SJSA1 (cell line): ENCODE measurements at regions not wholly inside any gene's neighbourhood (a gene's known extent, or its start where the extent isn't known, plus 50 kb on each side); places are given as distances from the start of the nearest gene placed in this dataset.

ENCODE experiments used
- DNase-seq, 2 experiments: peaks; one replicate each; pipeline ENCODE4 v3.0.0-alpha.2; 2015 to 2020; ENCODE audit warnings: low spot score in 2 of 2, low read depth in 1 of 2
- H3K27ac ChIP-seq: fragments of 250-450 bp; sonication (Bioruptor Pico); 2 replicates; pipeline ENCODE4 v1.5.1; 2020; ENCODE audit warnings: mild to moderate bottlenecking, moderate library complexity
- H3K27me3 ChIP-seq: fragments of 250-450 bp; sonication (Bioruptor Pico); replicated peaks from 2 replicates; pipeline ENCODE4 v1.5.1; 2020; ENCODE audit warnings: mild to moderate bottlenecking, moderate library complexity
- H3K36me3 ChIP-seq: fragments of 250-450 bp; sonication (Bioruptor Pico); 2 replicates; pipeline ENCODE4 v1.5.1; 2020; ENCODE audit warnings: mild to moderate bottlenecking
- H3K4me1 ChIP-seq: fragments of 250-450 bp; sonication (Bioruptor Pico); replicated peaks from 2 replicates; pipeline ENCODE4 v1.6.1; 2021; ENCODE audit warnings: mild to moderate bottlenecking
- H3K4me3 ChIP-seq: fragments of 250-450 bp; sonication (Bioruptor Pico); 2 replicates; pipeline ENCODE4 v1.5.1; 2020; ENCODE audit warnings: mild to moderate bottlenecking
- H3K9me3 ChIP-seq: fragments of 250-450 bp; sonication (Bioruptor Pico); replicated peaks from 2 replicates; pipeline ENCODE4 v1.5.1; 2020; ENCODE audit warnings: mild to moderate bottlenecking

GRCh38 chr12:66885115-66885875, 206.4 kb upstream of the GRIP1 start:
- no peaks in the 10 kb centered on the region for H3K9me3 ChIP-seq
- DNase-seq = no peak
- H3K36me3 ChIP-seq = no peaks in the 10 kb centered on the region
- H3K27ac ChIP-seq = no peak overlapping the region
- peaks cover 8% of the 10 kb centered on the region; the same call in 1 of the 2 replicates for H3K27me3 ChIP-seq
- no peaks in the 10 kb centered on the region for H3K4me1 ChIP-seq
- H3K4me3 ChIP-seq = no peak overlapping the region

DNA sequence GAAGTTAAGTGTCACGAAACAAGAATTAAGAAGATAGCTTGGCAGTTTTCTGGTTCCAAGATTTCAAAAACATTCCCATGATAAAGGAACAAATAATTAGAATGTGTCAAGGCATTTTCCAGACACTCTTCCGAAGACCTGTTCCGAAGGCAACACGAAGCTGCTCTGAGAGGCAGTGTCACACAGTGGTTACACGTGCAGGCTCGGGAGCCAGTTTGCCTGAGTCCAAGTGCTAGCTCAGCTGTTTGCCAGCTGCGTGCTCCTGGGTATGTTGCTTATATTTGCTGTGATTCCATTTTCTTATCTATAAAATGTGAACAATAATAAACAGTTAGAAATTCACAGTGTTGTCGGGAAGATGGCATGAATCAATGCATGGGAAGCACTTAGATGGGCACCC, 217.9 kb upstream of the GRIP1 start:
- no peaks in the 10 kb centered on the region for H3K36me3 ChIP-seq
- no peak overlapping the region for H3K4me3 ChIP-seq
- H3K27me3 ChIP-seq = no peaks in the 10 kb centered on the region; the same call in 1 of the 2 replicates
- no peaks in the 10 kb centered on the region for H3K4me1 ChIP-seq
- H3K9me3 ChIP-seq = no peaks in the 10 kb centered on the region
- DNase-seq = no peak
- H3K27ac ChIP-seq = no peak overlapping the region

GRCh38 chr12:66898700-66899469, 220.0 kb upstream of the GRIP1 start:
- Histone ChIP-seq H3K9me3 (no peaks in the 10 kb centered on the region), H3K36me3 (no peaks in the 10 kb centered on the region), H3K27ac (no peak overlapping the region), H3K4me3 (no peak overlapping the region), H3K4me1 (no peaks in the 10 kb centered on the region), H3K27me3 (no peaks in the 10 kb centered on the region; the same call in 1 of the 2 replicates)
- no peak for DNase-seq

DNA sequence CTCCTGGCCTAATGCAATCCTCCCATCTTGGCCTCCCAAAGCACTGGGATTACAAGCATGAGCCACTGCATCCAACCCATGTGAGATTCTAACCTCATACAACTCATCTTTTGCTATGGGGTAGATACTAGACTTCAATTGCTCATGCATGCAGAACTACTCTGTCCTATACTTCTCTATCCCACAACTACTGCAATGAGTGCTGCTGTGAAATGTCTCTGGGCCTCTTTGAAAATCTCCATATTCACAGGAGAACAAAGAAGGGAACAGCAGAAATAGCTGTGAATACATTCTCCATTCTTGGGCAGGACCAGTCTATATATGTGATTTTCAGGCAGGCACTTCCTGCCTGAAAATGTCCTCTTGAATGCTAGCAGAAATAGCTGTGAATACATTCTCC, 220.7 kb upstream of the GRIP1 start:
- no peaks in the 10 kb centered on the region for H3K4me1 ChIP-seq
- H3K36me3 ChIP-seq = no peaks in the 10 kb centered on the region
- no peaks in the 10 kb centered on the region for H3K9me3 ChIP-seq
- no peak overlapping the region for H3K27ac ChIP-seq
- no peaks in the 10 kb centered on the region; the same call in 1 of the 2 replicates for H3K27me3 ChIP-seq
- H3K4me3 ChIP-seq = no peak overlapping the region
- DNase-seq = no peak

GRCh38 chr12:66900616-66901015, 221.7 kb upstream of the GRIP1 start:
- no peak for DNase-seq
- Histone ChIP-seq H3K4me3 (no peak overlapping the region), H3K9me3 (no peaks in the 10 kb centered on the region), H3K4me1 (no peaks in the 10 kb centered on the region), H3K27me3 (no peaks in the 10 kb centered on the region; the same call in 1 of the 2 replicates), H3K36me3 (no peaks in the 10 kb centered on the region), H3K27ac (no peak overlapping the region)

- H3K27me3 ChIP-seq = no peaks in the 10 kb centered on the region; the same call in 1 of the 2 replicates
- no peaks in the 10 kb centered on the region for H3K9me3 ChIP-seq
- H3K4me3 ChIP-seq = no peak overlapping the region
- no peak overlapping the region for H3K27ac ChIP-seq
- no peak for DNase-seq
- no peaks in the 10 kb centered on the region for H3K36me3 ChIP-seq
- no peaks in the 10 kb centered on the region for H3K4me1 ChIP-seq
These were observed 222.5 kb upstream of the GRIP1 start for GRCh38 chr12:66901138-66901932.

DNA sequence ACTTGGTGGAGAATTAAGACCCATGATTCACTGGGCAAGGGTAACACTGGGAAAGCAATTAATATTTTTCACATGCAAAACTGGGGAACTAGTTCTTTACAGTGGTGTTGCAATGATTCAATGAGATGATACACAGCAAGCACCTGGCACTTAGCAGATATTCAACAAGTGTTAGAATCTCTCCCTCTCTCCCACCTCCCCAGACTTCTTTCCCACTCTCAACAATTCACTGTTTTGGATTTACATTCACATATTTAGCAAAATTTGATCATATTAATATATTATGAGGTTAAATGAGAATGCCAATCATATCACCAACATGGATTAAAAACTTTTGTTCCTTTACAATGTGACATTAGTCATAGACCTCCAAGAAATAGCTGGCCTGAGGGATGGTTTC, 223.1 kb upstream of the GRIP1 start:
- DNase-seq = no peak
- H3K4me3 ChIP-seq = no peak overlapping the region
- H3K9me3 ChIP-seq = no peaks in the 10 kb centered on the region
- no peaks in the 10 kb centered on the region; the same call in 1 of the 2 replicates for H3K27me3 ChIP-seq
- H3K36me3 ChIP-seq = no peaks in the 10 kb centered on the region
- H3K4me1 ChIP-seq = no peaks in the 10 kb centered on the region
- H3K27ac ChIP-seq = no peak overlapping the region

- Histone ChIP-seq H3K4me1 (no peaks in the 10 kb centered on the region), H3K4me3 (no peak overlapping the region), H3K9me3 (no peaks in the 10 kb centered on the region), H3K27me3 (no peaks in the 10 kb centered on the region; the same call in 1 of the 2 replicates), H3K36me3 (no peaks in the 10 kb centered on the region), H3K27ac (no peak overlapping the region)
- DNase-seq = no peak
These were observed 225.0 kb upstream of the GRIP1 start for GRCh38 chr12:66903782-66904396.

GRCh38 chr12:66905201-66905600, 226.3 kb upstream of the GRIP1 start:
- Histone ChIP-seq H3K27me3 (no peaks in the 10 kb centered on the region), H3K4me3 (no peak overlapping the region), H3K36me3 (no peaks in the 10 kb centered on the region), H3K4me1 (no peaks in the 10 kb centered on the region), H3K9me3 (no peaks in the 10 kb centered on the region), H3K27ac (no peak overlapping the region)
- DNase-seq = no peak

GRCh38 chr12:66910366-66910974, 231.6 kb upstream of the GRIP1 start:
- Histone ChIP-seq H3K4me1 (no peaks in the 10 kb centered on the region), H3K4me3 (no peak overlapping the region)
- DNase-seq = no peak

DNA sequence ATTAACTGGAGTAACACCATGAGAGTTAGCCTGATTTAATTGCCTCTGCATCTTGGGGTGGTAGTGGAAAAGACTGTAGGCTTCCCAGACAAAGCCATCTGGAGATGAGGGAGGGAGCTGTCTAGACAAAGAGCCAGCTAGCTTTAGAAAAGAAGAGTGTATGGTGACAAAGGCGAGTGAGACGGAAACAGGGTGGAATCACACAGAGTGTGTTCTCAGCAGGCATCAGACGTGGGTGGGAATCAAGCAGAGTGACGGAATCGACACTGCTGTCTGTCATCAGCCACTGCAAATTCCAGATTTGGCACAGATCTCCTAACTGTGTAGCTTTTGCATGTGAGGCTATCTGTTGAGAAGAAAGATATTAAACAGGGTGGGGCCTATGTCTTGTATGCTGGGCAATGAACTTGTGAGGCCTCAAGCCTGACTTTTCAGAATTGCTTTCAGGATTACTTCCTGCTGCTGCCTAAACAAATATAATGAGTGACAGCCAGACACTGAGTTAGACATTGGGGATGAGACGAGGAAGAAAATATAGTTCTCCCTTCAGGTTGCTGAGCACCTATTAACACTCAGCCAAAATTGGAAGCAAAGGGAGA, 236.5 kb upstream of the GRIP1 start:
- Histone ChIP-seq H3K4me3 (no peak overlapping the region), H3K4me1 (no peaks in the 10 kb centered on the region), H3K27me3 (no peaks in the 10 kb centered on the region), H3K36me3 (no peaks in the 10 kb centered on the region), H3K9me3 (no peaks in the 10 kb centered on the region), H3K27ac (no peak overlapping the region)
- no peak for DNase-seq

More at GRCh38 chr12:66910366-66910974, 231.6 kb upstream of the GRIP1 start:
- H3K36me3 ChIP-seq = no peaks in the 10 kb centered on the region
- H3K27me3 ChIP-seq = no peaks in the 10 kb centered on the region
- no peaks in the 10 kb centered on the region for H3K9me3 ChIP-seq
- H3K27ac ChIP-seq = no peak overlapping the region

GRCh38 chr12:66916189-66916588, 237.3 kb upstream of the GRIP1 start:
- Histone ChIP-seq H3K9me3 (no peaks in the 10 kb centered on the region), H3K27me3 (no peaks in the 10 kb centered on the region)
- no peak for DNase-seq

GRCh38 chr12:66919466-66919865, 240.6 kb upstream of the GRIP1 start:
- H3K4me1 ChIP-seq = no peaks in the 10 kb centered on the region
- no peak overlapping the region for H3K27ac ChIP-seq
- H3K36me3 ChIP-seq = no peaks in the 10 kb centered on the region
- no peaks in the 10 kb centered on the region for H3K27me3 ChIP-seq
- DNase-seq = no peak
- no peaks in the 10 kb centered on the region for H3K9me3 ChIP-seq
- no peak overlapping the region for H3K4me3 ChIP-seq

More at GRCh38 chr12:66916189-66916588, 237.3 kb upstream of the GRIP1 start:
- Histone ChIP-seq H3K36me3 (no peaks in the 10 kb centered on the region), H3K4me1 (no peaks in the 10 kb centered on the region), H3K27ac (no peak overlapping the region), H3K4me3 (no peak overlapping the region)
